ENCODE measurements at regions not wholly inside any gene's neighbourhood (a gene's known extent, or its start where the extent isn't known, plus 50 kb on each side); places are given as distances from the start of the nearest gene placed in this dataset.

DNA sequence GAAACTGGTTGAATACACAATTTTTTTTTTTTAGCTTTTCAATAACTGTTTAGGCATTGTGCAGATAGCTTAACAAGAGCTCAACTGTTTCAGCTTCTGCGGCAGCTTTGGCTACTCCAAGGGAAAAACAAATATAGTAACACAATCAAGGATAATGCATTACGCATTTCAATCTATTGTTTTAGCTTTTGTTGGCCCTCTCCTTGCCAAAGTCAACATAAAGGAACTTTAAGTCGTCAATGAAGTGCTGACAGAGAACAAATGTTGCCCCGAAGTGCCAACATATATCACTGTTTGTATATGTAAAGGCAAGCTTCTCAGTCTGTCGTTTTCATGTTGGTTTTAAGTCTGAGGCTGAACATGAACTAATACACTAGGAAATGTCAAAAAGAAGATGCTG, 1087.4 kb upstream of the FLRT2 start:
- TF ChIP-seq, protein P1, sequence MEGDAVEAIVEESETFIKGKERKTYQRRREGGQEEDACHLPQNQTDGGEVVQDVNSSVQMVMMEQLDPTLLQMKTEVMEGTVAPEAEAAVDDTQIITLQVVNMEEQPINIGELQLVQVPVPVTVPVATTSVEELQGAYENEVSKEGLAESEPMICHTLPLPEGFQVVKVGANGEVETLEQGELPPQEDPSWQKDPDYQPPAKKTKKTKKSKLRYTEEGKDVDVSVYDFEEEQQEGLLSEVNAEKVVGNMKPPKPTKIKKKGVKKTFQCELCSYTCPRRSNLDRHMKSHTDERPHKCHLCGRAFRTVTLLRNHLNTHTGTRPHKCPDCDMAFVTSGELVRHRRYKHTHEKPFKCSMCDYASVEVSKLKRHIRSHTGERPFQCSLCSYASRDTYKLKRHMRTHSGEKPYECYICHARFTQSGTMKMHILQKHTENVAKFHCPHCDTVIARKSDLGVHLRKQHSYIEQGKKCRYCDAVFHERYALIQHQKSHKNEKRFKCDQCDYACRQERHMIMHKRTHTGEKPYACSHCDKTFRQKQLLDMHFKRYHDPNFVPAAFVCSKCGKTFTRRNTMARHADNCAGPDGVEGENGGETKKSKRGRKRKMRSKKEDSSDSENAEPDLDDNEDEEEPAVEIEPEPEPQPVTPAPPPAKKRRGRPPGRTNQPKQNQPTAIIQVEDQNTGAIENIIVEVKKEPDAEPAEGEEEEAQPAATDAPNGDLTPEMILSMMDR (IDR thresholded peaks at IDR 0.05): no peak
- no peak for TF ChIP-seq EP300 (IDR thresholded peaks at IDR 0.05)

Data from sigmoid colon (tissue), 4 donors.